ENCODE measurements at regions not wholly inside any gene's neighbourhood (a gene's known extent, or its start where the extent isn't known, plus 50 kb on each side); places are given as distances from the start of the nearest gene placed in this dataset.

DNA sequence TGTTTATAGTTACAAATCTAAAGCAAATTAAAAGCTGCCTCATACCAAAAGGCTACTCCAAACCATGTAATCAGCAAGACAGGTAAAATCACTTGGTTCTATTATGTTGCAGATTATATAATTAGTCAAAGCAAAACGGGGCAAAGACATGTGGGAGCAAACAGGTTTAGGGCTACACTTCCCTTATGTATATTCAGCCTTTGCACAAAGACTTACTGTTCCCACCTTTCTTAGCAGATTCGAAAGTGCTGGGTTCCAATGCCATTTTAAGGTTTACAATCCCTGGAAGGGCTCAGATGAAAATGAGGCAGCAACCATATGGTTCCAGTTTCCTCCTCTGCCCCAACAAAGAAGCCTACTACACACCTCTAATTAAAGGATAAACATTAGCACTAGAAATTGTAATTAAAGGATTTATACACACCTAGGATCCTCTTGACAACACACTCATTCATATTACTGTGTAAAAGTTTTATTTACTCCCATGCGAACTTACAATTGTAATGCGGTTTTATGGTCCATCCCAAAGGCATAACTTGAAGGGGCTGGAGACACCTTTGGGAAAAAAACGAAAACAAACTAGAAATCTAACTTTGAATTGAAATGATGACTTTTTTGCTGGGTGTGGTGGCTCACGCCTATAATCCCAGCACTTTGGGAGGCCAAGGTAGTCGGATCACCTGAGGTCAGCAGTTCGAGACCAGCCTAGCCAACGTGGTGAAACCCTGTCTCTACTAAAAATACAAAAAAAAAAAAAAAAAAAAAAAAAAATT lies 117.3 kb upstream of the PKN2 start:
- no peaks in the 10 kb centered on the region for H3K9me3 Mint-ChIP-seq
- no peak overlapping the region for H3K27ac Mint-ChIP-seq
- H3K4me3 Mint-ChIP-seq: no peak overlapping the region
- TF ChIP-seq, protein P1, sequence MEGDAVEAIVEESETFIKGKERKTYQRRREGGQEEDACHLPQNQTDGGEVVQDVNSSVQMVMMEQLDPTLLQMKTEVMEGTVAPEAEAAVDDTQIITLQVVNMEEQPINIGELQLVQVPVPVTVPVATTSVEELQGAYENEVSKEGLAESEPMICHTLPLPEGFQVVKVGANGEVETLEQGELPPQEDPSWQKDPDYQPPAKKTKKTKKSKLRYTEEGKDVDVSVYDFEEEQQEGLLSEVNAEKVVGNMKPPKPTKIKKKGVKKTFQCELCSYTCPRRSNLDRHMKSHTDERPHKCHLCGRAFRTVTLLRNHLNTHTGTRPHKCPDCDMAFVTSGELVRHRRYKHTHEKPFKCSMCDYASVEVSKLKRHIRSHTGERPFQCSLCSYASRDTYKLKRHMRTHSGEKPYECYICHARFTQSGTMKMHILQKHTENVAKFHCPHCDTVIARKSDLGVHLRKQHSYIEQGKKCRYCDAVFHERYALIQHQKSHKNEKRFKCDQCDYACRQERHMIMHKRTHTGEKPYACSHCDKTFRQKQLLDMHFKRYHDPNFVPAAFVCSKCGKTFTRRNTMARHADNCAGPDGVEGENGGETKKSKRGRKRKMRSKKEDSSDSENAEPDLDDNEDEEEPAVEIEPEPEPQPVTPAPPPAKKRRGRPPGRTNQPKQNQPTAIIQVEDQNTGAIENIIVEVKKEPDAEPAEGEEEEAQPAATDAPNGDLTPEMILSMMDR (IDR thresholded peaks at IDR 0.05): no peak
- no peaks in the 10 kb centered on the region for H3K4me1 Mint-ChIP-seq (ENCODE audit: low read depth)
- DNase-seq: no peak
- H3K36me3 Mint-ChIP-seq (ENCODE audit: low read depth): no peaks in the 10 kb centered on the region
- H3K27me3 Mint-ChIP-seq (ENCODE audit: insufficient read depth): no peaks in the 10 kb centered on the region

DNA sequence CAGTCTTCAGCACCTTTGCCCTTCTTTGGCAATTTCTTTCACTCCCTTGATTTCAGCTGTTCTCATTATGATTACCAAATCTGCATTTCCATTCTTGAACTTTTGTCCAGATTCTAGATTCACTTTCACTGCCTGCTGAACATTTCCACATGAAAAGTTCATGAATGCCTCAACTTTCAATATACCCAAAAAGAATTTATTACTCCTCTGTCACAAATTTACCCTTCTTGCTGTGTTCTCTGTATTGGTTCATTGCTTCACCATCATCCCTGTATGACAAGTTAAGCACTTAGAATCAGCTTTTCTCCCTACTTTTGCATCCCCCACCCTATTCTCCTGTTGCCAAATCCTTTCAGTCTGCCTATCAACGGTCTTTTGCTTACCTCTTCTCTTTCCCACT lies 112.6 kb upstream of the PKN2 start:
- Mint-ChIP-seq H3K36me3 (ENCODE audit: low read depth) (no peaks in the 10 kb centered on the region), H3K4me3 (no peak overlapping the region), H3K27ac (no peak overlapping the region), H3K27me3 (ENCODE audit: insufficient read depth) (no peaks in the 10 kb centered on the region; the same call in 1 of the 2 replicates), H3K4me1 (ENCODE audit: low read depth) (no peaks in the 10 kb centered on the region), H3K9me3 (no peaks in the 10 kb centered on the region)
- DNase-seq: no peak
- TF ChIP-seq, protein P1 (IDR thresholded peaks at IDR 0.05): no peak

DNA sequence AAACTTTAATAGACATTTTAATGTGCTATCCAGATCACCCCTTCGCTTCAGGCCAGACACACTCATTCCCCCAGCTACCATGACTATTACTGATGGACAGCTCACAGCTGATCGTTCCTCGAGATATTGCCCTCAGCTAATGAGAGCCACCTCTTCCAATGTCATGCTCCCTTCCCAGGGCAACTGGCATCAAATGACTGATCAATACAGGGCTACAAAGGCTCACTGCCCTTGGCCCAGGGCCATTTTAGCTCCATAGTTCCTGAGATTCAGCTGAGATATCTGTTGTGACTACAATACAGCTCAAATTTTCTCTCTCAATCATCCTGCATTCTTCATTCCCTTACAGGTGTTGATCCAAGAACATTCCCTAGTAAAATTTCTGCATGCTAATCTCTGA lies 104.5 kb upstream of the PKN2 start:
- Mint-ChIP-seq H3K27ac (no peak overlapping the region), H3K9me3 (peaks cover 8% of the 10 kb centered on the region), H3K4me1 (ENCODE audit: low read depth) (no peaks in the 10 kb centered on the region), H3K4me3 (no peak overlapping the region), H3K36me3 (ENCODE audit: low read depth) (no peaks in the 10 kb centered on the region), H3K27me3 (ENCODE audit: insufficient read depth) (no peaks in the 10 kb centered on the region; the same call in 1 of the 2 replicates)
- TF ChIP-seq, protein P1 (IDR thresholded peaks at IDR 0.05): no peak
- no peak for DNase-seq

DNA sequence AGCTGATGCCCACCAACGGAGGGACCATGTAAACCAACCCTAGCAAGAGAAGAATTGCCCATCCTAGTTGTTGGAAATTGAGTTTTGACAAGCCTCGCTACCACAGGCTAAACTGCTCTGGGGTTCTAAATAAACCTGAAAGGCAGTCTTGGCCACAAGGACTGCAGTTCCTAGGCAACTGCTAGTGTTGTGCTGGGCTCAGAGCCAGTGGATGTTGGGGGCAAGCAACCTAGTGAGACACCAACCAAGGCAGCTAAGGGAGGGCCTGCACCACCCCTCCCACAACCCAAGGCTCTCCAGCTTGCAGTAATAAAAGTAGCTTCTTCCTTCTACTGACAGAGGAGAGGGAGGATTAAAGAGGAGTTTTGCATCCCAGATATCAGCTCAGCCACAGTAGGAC lies 102.4 kb upstream of the PKN2 start:
- Mint-ChIP-seq H3K9me3 (peaks cover 8% of the 10 kb centered on the region), H3K4me3 (no peak overlapping the region), H3K4me1 (ENCODE audit: low read depth) (no peaks in the 10 kb centered on the region), H3K27ac (no peak overlapping the region), H3K36me3 (ENCODE audit: low read depth) (no peaks in the 10 kb centered on the region), H3K27me3 (ENCODE audit: insufficient read depth) (no peaks in the 10 kb centered on the region)
- no peak for DNase-seq
- TF ChIP-seq, protein P1 (IDR thresholded peaks at IDR 0.05): no peak

DNA sequence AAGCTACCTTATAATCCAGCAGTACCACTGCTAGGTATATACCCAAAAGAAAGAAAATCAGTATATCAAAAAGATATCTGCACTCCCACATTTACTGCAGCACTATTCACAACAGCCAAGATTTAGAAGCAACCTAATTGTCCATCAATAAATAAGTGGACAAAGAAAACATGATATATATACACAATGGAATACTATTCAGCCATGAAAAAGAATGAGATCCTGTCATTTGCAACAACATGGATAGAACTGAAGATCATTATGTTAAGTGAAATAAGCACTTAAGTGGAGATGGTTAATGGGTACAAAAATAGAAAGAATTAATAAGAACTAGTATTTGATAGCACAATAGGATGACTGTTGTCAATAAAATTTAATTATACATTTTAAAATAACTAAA lies 90.7 kb upstream of the PKN2 start:
- no peaks in the 10 kb centered on the region for H3K4me1 Mint-ChIP-seq (ENCODE audit: low read depth)

More for the DNA sequence above, 90.7 kb upstream of the PKN2 start:
- H3K9me3 Mint-ChIP-seq: peaks cover 13% of the 10 kb centered on the region
- H3K4me3 Mint-ChIP-seq: no peak overlapping the region
- H3K27ac Mint-ChIP-seq: no peak overlapping the region
- no peak for DNase-seq
- TF ChIP-seq, protein P1 (IDR thresholded peaks at IDR 0.05): no peak
- H3K36me3 Mint-ChIP-seq (ENCODE audit: low read depth): no peaks in the 10 kb centered on the region
- no peaks in the 10 kb centered on the region; the same call in 1 of the 2 replicates for H3K27me3 Mint-ChIP-seq (ENCODE audit: insufficient read depth)
